Ovary (tissue), 3 donors: ENCODE measurements at regions not wholly inside any gene's neighbourhood (a gene's known extent, or its start where the extent isn't known, plus 50 kb on each side); places are given as distances from the start of the nearest gene placed in this dataset.

ENCODE experiments used
- CTCF ChIP-seq, 3 donors: fragments of 450-650 bp in 2 of 3; fragments of 200-600 bp in 1 of 3; IDR thresholded peaks; one replicate each; pipeline versions ENCODE4 v1.5.1 to v1.8.0; 2016 to 2022; ENCODE audit warnings: antibody characterized with exemption in 3 of 3, mild to moderate bottlenecking in 1 of 3
- EP300 ChIP-seq: sonication (generic); formaldehyde crosslinking; IDR thresholded peaks from one replicate; pipeline ENCODE4 v1.6.1; 2017; ENCODE audit warnings: antibody characterized with exemption
- POLR2A ChIP-seq: fragments of 450-650 bp; IDR thresholded peaks from one replicate; pipeline ENCODE4 v1.6.1; 2017; ENCODE audit warnings: antibody characterized with exemption, mild to moderate bottlenecking, moderate library complexity
- donor health status: DM: no; HTN: no; CAD: no.

GRCh38 chr4:14241574-14241973, 614.0 kb upstream of the BOD1L1 start:
- TF ChIP-seq CTCF (IDR thresholded peaks at IDR 0.05) (no peak), POLR2A (no peak), EP300 (no peak)
